Prostate gland (tissue), 2 donors: ENCODE measurements at regions not wholly inside any gene's neighbourhood (a gene's known extent, or its start where the extent isn't known, plus 50 kb on each side); places are given as distances from the start of the nearest gene placed in this dataset.

ENCODE experiments used
- DNase-seq: peaks from one replicate; pipeline ENCODE4 v3.0.0-alpha.2; 2019; ENCODE audit warnings: low spot score
- H3K27ac ChIP-seq, 2 donors: fragments of 200-600 bp; sonication (generic); 2 replicates each; pipeline ENCODE4 v1.5.1; 2017 to 2019
- H3K27me3 ChIP-seq: fragments of 200-600 bp; sonication (generic); replicated peaks from 2 replicates; pipeline ENCODE4 v1.5.1; 2019; ENCODE audit not compliant: insufficient read depth
- H3K36me3 ChIP-seq, 2 donors: fragments of 200-600 bp; sonication (generic); 1 replicate in 1 of 2; 2 replicates in 1 of 2; pipeline versions ENCODE4 v1.5.1 to v1.8.1; 2017 to 2019
- H3K4me1 ChIP-seq: fragments of 200-600 bp; sonication (generic); replicated peaks from 2 replicates; pipeline ENCODE4 v1.5.1; 2019
- H3K4me3 ChIP-seq, 2 donors: fragments of 200-600 bp; sonication (generic); 2 replicates each; pipeline ENCODE4 v1.5.1; 2017 to 2019
- H3K9me3 ChIP-seq: fragments of 200-600 bp; sonication (generic); 2 replicates; pipeline ENCODE4 v1.5.1; 2017
- POLR2A ChIP-seq: fragments of 450-650 bp; IDR thresholded peaks from one replicate; pipeline ENCODE4 v1.6.1; 2016; ENCODE audit warnings: antibody characterized with exemption, mild to moderate bottlenecking
- POLR2AphosphoS5 ChIP-seq: sonication (generic); formaldehyde crosslinking; IDR thresholded peaks from one replicate; pipeline ENCODE4 v1.6.1; 2017; ENCODE audit warnings: antibody characterized with exemption
- WGBS: methylation state at CpG from one replicate; pipeline ENCODE4 v1.1.5; 2018; 5-methylcytosine and 5-hydroxymethylcytosine counted together
- intact Hi-C: fragments of 100-400 bp; cut with DNase I; formaldehyde crosslinking; loops from one replicate; pipeline ENCODE4 v1.14.2; 2022
- TF ChIP-seq, protein P1 (sequence below), 4 experiments: fragments of 200-600 bp in 2 of 4; fragments of 450-650 bp in 2 of 4; sonication (generic) in 2 of 4; IDR thresholded peaks; 1 replicate in 3 of 4; 2 replicates in 1 of 4; pipeline ENCODE4 v1.5.1; 2016 to 2019; ENCODE audit warnings: antibody characterized with exemption in 4 of 4, mild to moderate bottlenecking in 2 of 4, moderate library complexity in 2 of 4

DNA sequence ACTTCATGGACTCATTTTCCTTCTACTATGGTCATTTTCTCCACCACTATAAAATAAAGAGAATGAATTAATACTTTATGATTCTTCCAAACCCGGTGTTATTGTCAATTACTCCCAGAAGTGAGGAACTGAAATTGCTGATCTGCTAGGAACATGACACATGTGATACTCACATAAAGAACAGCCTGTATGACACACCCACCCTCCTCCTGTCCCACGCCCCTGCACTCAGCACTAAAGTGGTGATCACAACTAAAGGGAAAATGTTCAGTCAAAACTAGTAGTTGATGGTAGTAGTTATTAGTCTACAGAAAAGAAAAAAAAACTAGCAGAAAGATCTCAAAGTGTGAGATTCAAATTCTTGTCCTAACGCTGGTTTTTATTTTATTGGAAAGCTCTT lies 1508.3 kb downstream of the RAPGEF2 start:
- 73% methylated on average over 3 of the region's 3 CpGs for WGBS

DNA sequence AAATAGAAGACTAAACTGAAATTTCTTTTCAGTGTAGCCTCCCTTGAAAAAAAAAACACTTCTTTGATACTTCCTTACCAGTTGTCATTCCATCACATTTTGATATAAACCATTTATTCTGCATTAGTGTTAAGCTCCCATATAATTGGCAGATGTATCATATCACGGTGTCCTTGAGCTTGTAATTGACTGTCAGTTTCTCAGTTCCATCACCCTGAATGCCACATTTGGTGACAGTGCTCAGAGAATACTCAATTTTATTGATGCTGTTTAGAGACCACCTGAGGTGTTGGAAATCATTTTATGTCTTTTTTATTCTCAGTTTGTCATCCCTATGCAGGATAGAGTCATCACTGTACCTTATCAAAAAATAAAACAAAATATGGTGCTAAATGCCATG lies 1528.2 kb downstream of the RAPGEF2 start:
- 94% methylated on average over 1 of the region's 1 CpG for WGBS
- Histone ChIP-seq H3K4me1 (no peaks in the 10 kb centered on the region), H3K27me3 (no peaks in the 10 kb centered on the region), H3K36me3 (no peaks in the 10 kb centered on the region), H3K9me3 (no peaks in the 10 kb centered on the region), H3K4me3 (no peak overlapping the region), H3K27ac (no peak overlapping the region)
- intact Hi-C loops: no loop called here
- TF ChIP-seq POLR2A (no peak), POLR2AphosphoS5 (no peak)
- TF ChIP-seq, protein P1, sequence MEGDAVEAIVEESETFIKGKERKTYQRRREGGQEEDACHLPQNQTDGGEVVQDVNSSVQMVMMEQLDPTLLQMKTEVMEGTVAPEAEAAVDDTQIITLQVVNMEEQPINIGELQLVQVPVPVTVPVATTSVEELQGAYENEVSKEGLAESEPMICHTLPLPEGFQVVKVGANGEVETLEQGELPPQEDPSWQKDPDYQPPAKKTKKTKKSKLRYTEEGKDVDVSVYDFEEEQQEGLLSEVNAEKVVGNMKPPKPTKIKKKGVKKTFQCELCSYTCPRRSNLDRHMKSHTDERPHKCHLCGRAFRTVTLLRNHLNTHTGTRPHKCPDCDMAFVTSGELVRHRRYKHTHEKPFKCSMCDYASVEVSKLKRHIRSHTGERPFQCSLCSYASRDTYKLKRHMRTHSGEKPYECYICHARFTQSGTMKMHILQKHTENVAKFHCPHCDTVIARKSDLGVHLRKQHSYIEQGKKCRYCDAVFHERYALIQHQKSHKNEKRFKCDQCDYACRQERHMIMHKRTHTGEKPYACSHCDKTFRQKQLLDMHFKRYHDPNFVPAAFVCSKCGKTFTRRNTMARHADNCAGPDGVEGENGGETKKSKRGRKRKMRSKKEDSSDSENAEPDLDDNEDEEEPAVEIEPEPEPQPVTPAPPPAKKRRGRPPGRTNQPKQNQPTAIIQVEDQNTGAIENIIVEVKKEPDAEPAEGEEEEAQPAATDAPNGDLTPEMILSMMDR (IDR thresholded peaks at IDR 0.05): no peak
- no peak for DNase-seq

More for the DNA sequence above, 1508.3 kb downstream of the RAPGEF2 start:
- no peaks in the 10 kb centered on the region for H3K27me3 ChIP-seq
- no peak overlapping the region for H3K4me3 ChIP-seq
- no peaks in the 10 kb centered on the region for H3K36me3 ChIP-seq
- TF ChIP-seq, protein P1 (IDR thresholded peaks at IDR 0.05): no peak
- TF ChIP-seq POLR2AphosphoS5 (no peak), POLR2A (no peak)
- H3K4me1 ChIP-seq: no peaks in the 10 kb centered on the region
- no peak overlapping the region for H3K27ac ChIP-seq
- no peaks in the 10 kb centered on the region for H3K9me3 ChIP-seq
- intact Hi-C loops: no loop called here
- DNase-seq: no peak

DNA sequence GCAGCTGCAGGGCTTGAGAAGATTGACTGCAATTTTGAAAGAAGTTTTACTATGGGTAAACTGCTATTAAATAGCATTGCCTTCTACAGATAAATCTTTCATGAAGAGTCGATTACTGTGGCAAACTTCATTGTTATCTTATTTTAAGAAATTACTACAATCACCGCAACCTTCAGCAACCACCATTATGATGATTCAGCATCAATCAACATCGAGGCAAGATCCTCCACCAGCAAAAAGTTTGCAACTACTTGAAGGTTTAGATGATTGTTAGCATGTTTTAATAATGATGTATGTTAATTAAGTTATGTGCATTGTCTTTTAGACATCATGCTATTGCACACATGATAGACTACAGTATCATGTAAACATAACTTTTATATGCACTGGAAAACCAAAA lies 1511.0 kb downstream of the FSTL5 start:
- intact Hi-C loops: no loop called here
- 90% methylated on average over 3 of the region's 3 CpGs for WGBS
- no peak overlapping the region for H3K4me3 ChIP-seq
- no peaks in the 10 kb centered on the region for H3K4me1 ChIP-seq
- TF ChIP-seq POLR2A (no peak), POLR2AphosphoS5 (no peak)
- TF ChIP-seq, protein P1 (IDR thresholded peaks at IDR 0.05): no peak
- DNase-seq: no peak
- H3K36me3 ChIP-seq: no peaks in the 10 kb centered on the region
- no peak overlapping the region for H3K27ac ChIP-seq
- no peaks in the 10 kb centered on the region for H3K27me3 ChIP-seq
- H3K9me3 ChIP-seq: no peaks in the 10 kb centered on the region

DNA sequence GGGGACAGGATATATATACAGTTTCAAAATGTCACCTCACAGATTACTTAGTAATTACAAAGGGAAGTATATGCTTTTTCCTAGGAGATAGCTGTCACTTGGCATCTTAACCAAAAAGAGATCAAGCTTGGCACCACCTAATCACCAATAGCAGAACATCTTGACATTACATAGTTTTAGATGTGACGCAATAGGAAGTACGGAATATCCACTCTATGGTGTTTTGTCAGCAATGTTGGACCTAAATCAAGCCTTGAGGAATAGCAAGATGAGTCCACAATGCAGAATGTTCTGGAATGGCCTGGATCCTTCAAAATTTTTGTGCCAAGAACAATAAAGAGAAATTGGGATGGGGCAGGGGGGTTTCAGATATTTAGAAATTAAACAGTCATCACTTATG lies 1488.2 kb downstream of the FSTL5 start:
- Histone ChIP-seq H3K27me3 (no peaks in the 10 kb centered on the region), H3K36me3 (no peaks in the 10 kb centered on the region), H3K27ac (no peak overlapping the region), H3K4me3 (no peak overlapping the region), H3K4me1 (no peaks in the 10 kb centered on the region), H3K9me3 (no peaks in the 10 kb centered on the region)
- no peak for TF ChIP-seq POLR2AphosphoS5
- TF ChIP-seq, protein P1 (IDR thresholded peaks at IDR 0.05): no peak
- no peak for TF ChIP-seq POLR2A
- WGBS: 92% methylated on average over 2 of the region's 2 CpGs
- DNase-seq: no peak
- intact Hi-C loops: no loop called here

DNA sequence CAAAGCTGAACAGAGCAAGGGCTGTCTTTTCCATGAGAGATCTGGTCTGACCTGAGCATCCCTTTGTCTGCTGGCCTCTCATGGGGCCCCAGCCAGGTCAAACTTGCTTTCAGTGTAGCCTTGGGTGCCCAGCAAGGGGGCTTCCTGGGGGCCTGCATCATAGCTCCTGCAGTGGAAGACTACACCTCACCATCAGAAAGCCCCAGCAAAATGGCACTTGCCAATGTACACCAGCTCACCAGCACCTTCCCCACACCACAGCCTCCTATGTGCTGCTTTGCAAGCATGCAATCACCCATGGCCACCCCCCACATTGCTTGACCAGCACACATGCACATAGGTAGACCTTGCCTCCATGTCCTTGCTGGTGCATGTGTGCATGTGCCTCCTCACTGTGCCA lies 1478.1 kb downstream of the FSTL5 start:
- intact Hi-C loops: no loop called here
- no peak overlapping the region for H3K27ac ChIP-seq
- no peak for DNase-seq
- H3K4me1 ChIP-seq: no peaks in the 10 kb centered on the region
- no peaks in the 10 kb centered on the region for H3K27me3 ChIP-seq
- H3K4me3 ChIP-seq: no peak overlapping the region
- no peaks in the 10 kb centered on the region for H3K9me3 ChIP-seq
- TF ChIP-seq POLR2AphosphoS5 (no peak), POLR2A (no peak)
- TF ChIP-seq, protein P1 (IDR thresholded peaks at IDR 0.05): no peak
- H3K36me3 ChIP-seq: no peaks in the 10 kb centered on the region
